ENCODE measurements at regions not wholly inside any gene's neighbourhood (a gene's known extent, or its start where the extent isn't known, plus 50 kb on each side); places are given as distances from the start of the nearest gene placed in this dataset.
"Not testable (repeated sequence)": the region's sequence is repeated elsewhere in the genome, so short reads cannot be mapped to it uniquely, and the experiment has no call there.

DNA sequence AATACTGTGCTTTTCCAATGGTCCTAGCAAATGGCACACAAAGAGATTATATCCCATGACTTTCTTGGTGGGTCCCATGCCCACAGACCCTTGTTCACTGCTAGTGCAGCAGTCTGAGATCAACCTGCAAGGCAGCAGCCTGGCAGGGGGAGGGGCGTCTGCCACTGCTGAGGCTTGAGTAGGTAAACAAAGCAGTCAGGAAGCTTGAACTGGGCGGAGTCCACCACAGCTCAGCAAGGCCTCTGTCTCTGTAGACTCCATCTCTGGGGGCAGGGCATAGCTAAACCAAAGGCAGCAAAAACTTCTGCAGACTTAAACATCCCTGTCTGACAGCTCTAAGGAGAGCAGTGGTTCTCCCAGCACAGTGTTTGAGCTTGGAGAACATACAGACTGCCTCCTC, 82.9 kb downstream of the ZNF737 start:
- no peak for ATAC-seq

- no peak for ATAC-seq
Measured at GRCh38 chr19:20481736-20482135, 83.8 kb downstream of the ZNF737 start.

DNA sequence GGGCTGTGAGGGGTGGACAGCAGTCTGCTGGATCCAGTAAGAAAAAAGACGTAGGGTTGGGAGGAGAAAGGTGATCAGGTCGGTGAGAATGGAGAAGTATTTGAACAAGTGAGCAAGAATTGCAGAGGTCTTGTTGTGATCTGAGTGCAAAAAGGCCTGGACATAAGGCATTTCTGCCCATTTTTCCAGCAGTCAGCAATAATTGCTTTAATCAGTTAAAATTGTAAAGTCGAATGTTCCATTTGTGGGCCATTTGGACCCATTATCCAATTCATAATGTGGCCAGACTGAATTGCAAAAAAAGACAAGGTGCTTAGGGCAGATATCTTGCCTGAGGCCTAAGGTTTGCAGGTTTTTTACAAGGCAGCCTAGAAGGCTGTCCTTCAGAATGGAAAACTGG, 86.1 kb downstream of the ZNF737 start:
- ATAC-seq = no peak

GRCh38 chr19:20478936-20479335, 86.6 kb downstream of the ZNF737 start:
- no peak for ATAC-seq

DNA sequence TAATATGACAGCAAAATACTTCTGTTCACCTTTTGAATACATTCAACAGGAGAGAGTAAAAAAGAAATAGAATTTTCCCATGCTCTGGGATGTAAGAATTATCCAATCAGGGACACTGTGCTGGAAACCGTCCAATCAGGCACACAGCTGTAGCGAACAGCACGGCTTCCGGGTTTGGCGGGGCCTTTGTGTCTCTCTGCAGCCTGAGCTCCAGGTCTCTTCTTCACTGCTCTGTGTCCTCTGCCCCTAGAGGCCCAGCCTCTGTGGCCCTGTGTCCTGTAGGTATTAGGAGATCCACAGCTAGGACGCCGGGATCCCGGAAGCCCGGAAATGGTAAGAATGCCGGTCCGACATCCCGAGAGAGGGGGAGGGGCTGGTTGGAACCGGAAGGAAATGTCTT, 92.7 kb downstream of the ZNF737 start:
- no peak for ATAC-seq

DNA sequence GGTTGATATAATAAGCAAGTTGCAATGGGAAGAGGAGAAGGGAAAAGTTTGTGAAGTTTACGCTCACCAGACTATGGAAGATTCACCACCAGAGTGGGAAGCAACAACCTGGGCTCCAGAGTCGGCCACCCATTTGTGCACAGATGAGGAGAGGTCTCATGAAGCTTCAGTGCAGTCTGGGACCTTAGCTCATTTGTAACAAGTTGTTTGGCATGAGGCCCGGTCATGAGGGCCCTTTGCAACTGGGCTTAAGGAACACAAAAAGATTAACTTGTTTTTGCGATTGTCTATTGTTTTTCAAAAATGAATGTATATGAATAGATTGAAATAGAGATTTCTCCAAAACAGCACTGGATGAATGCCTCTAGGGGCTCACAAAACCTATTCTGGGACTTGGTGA, 94.2 kb downstream of the ZNF737 start:
- ATAC-seq = no peak

DNA sequence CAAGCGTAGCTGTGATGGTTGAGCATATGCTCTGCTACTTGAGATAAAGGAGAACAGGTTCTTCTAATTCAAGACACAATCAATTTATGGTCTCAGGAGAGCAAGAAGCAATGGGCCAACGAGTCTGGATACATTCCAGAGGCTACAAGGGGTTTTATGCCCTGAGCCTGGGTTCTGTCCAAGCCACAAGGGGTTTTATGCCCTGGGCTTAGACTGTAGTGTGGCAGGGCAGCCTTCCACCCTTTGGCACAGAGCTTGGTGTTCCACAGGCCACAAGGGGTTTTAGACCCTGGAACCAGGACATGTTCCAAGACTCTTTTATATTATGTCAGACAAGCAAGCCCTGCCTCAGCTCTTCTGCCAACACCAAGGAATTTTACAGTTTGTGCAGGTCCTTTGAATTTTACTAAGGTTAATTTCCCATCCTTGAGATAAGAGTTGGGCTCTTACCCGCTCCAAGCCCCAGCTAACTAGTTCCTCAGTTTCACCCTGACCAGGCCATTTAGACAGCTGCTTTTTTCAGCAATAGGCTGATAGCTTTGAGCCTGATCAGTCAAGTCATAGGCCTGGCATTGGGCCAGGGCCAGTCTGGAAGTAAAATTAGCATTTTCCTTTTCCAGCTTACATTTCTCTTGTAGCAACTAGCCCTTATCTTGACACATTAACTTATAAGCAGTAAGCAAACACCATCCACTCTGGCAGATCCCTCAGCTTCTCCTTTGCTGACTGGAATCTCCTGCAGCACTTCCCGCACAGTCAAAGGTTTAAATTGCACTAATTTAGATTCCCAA, 95.0 kb downstream of the ZNF737 start:
- no peak for ATAC-seq

DNA sequence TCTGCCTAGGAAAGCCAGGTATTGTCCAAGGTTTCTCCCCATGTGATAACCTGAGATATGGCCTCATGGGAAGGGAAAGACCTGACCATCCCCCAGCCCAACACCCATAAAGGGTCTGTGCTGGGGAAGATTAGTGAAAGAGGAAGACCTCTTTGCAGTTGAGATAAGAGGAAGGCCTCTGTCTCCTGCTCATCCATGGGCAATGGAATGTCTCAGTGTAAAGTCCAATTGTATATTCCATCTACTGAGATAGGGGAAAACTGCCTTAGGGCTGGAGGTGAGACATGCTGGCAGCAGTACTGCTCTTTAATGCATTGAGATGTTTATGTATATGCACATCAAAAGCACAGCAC, 99.0 kb downstream of the ZNF737 start:
- not testable (repeated sequence) for ATAC-seq

DNA sequence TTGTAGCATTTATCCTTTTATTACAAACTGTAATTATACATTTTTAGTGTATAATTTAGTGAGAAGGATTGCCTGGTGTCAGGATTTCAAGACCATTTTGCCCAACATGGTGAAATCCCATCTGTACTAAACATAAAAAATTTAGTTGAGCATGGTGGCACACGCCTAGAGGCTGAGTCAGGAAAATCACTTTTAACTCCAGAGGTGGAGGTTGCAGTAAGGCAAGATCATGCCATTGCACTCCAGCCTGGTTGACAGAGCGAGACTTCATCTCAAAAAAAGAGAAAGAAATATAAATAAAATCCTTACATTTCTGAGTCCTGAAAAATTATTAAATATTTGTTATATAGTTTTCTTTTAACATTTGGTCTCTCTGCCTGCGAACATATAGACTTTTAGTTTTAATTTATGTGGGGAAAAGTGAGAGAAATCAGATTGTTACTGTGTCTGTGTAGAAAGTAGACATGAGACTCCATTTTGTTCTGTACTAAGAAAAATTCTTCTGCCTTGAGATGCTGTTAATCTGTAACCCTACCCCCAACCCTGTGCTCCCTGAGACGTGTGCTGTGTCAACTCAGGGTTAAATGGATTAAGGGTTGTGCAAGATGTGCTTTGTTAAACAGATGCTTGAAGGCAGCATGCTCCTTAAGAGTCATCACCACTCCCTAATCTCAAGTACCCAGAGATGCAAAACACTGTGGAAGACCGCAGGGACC, 99.5 kb downstream of the ZNF737 start:
- ATAC-seq = not testable (repeated sequence)

DNA sequence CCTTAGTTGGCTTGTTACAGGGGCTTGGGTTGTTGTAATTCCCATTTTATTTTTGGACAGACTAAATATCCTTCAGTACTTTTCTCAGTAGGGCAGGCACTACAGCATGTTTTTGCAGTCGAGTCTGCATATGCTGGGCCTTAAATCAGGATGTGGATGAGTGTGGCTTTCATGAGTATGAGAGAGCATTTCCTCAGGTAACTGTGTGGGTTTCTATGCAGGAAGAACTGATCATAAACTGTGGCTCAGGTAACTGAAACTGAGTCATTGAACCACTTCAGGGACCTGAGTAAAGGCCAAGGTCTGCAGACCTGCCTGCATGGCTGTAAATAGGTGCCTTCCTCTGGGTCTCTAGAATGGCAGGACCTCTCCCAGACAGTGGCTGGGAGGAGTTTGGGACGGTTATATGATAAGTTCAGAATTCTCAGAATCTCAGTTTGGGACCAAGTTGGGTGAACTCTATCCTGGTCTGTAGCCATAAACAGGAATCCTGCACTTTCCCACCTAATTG, 112.1 kb downstream of the ZNF737 start:
- ATAC-seq = peak in 1 of 2 donors; percentile 25

DNA sequence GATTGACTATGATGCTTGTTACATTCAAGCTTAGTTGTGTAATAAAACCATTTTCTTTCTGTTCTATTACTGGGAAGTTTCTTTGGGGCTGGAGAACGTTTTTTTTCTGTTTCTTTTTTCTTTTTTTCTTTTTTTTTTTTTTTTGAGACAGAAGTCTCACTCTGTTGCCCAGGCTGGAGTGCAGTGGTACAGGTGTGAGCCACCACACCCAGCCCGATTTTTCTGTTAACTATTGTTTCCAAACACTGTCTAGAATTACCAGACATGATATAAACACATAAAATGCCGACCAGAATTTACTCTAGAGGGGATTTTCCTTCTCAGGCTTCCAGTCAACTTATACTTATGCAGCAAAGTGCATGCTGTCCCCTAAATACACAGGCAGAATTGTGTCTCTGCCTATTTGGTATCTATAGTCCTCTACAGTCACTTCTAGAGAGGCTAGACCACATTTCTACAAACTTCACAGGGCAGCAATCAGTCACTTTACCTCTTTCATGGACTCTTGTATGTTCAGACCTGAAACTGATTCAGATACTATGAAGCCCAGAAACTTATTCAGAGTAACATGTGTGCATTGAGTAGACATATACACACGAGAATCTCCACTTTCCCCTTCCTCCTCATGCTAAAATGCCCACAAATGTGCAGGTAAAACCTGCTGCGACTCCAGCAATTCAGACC, 121.2 kb downstream of the ZNF737 start:
- ATAC-seq = peak in 1 of 2 donors; percentile 87

DNA sequence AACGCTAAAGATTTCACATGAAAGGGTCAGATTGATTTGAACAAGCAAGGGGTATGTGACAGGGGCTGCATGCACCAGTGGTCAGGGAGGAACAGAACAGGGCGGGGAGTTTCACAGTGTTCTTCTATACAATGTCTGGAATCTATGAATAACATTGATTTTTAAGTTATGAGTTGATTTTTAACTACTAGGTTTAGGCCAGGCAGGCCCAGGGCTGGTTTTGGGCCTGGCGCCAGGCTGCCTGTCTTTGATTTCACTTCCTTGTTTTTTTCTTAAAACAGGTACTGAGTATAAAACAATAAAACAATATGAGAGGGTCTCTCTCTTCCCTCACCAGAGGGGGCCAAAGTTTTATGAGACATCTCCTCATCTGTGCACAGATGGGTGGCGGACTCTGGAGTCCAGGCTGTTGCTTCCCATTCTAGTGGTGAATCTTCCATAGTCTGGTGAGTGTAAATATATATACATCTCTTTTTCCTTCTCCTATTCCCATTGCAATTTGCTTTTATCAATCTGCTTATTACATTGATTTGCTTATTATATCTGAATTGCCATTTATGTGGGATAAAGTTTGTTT, 133.2 kb downstream of the ZNF737 start:
- ATAC-seq = not testable (repeated sequence)

- ATAC-seq = no peak
Measured at GRCh38 chr19:20431826-20432225, 133.8 kb downstream of the ZNF737 start.

GRCh38 chr19:20423381-20424197, 142.0 kb downstream of the ZNF737 start:
- ATAC-seq = peak in 1 of 2 donors; percentile 1

DNA sequence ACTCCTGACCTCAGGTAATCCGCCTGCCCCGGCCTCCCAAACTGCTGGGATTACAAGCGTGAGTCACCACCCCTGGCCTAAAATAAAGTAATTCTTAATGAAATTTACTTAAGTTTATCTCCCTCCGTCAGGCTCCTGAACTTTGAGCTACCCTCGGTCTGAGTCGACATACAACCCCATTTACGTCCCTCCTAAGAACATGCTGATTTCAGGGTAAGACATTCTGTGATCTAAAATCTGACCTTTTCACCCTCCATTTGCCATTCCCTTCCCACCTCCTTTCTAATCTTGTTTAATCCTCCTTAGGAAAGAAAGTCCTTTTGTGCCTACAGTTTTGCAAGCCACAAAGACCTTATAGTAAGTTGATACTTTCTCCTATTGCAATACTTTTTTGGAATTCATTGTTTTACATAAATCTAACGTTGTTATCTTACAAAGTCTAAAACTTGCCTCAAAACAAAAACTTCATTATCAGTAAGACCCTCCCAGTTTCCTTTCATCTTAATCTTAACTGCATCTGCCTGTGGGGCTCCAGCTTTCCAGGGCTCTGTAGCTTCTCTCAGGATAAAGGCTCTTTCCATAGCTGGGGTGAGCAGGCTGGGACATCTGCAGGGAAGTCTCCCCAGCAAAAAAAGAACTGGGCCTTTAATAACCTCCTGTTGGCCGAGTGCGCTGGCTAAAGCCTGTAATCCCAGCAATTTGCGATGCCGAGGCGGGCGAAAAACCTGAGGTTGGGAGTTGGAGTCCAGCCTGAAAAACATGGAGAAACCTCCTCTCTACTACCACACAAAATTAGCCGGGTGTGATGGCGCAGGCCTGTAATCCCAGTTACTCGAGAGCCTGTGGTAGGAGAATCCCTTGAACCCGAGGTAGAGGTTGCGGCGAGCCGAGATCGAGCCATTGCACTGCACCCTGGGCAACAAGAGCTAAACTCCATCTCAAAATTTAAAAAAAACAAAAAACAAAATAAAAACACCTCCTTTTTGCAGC, 143.1 kb downstream of the ZNF737 start:
- ATAC-seq = no peak

DNA sequence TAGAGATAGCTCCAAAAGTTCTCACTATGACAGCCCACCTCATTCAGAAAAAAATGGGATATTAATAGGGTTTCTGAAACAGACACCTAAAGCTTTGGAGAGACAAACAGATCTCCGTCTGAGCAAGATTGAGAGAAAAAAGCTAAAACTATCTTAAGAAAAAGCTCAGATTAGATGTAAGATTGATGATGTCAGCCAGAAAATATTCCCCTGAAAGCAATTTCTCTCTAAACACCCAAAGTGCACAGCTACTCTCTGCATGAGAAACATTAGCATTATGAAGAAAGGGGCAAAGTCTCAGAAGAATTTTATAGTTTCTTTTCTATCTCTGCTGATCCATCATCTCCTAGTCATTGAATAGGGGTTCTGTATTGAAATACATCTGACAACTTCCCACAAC, 148.9 kb downstream of the ZNF737 start:
- no peak for ATAC-seq

DNA sequence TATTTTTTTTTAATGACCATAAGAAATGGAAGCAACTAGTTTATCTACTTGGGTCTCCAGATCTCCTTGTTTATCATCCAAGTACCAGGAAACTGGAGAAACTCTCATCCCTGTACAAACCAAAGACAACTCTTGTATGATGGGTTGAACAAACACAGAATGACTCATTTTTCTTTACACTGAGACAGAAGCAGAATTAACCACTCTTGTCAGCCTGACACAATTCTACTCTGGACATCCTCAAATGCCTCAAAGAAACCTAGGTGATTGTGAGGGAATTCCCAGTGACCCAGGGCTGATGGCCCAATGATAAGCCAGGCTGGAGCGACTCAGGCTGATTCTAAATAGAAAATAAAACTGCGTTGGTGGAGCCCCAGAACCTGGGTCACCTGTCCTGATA, 151.5 kb downstream of the ZNF737 start:
- ATAC-seq = no peak

- ATAC-seq = no peak
Measured at GRCh38 chr19:20413705-20414104, 151.9 kb downstream of the ZNF737 start.

- ATAC-seq = no peak
Measured at GRCh38 chr19:20412846-20413245, 152.7 kb downstream of the ZNF737 start.

GRCh38 chr19:20397292-20397691, 168.3 kb downstream of the ZNF737 start:
- no peak for ATAC-seq

- no peak for ATAC-seq
Measured at GRCh38 chr19:20388706-20389225, 176.8 kb downstream of the ZNF737 start.

All from activated CD4-positive, CD25-positive, alpha-beta regulatory T cell treated with anti-CD3 and anti-CD28 coated beads, Interleukin-2, amount 50 U/mL, for 24 hours (primary cell).